ENCODE measurements at regions not wholly inside any gene's neighbourhood (a gene's known extent, or its start where the extent isn't known, plus 50 kb on each side); places are given as distances from the start of the nearest gene placed in this dataset.

- no peak for TF ChIP-seq CTCF (IDR thresholded peaks at IDR 0.05; ENCODE audit: insufficient read depth, low read depth, low read length)
- H3K27me3 ChIP-seq (ENCODE audit: control insufficient read depth, insufficient read depth, low read length) = peaks cover 10% of the 10 kb centered on the region
- no peaks in the 10 kb centered on the region for H3K36me3 ChIP-seq (ENCODE audit: control insufficient read depth, insufficient read depth, low read length)
- ChIA-PET POLR2A (no interaction called here), CTCF (interaction anchor here (0.6 to 2.0 kb wide), 2 partner anchors 11 to 1250 kb away, joined by 3 to 8 read pairs; no protein-coding TSS in a partner anchor)
- no peak overlapping the region for H3K4me3 ChIP-seq (ENCODE audit: low read depth, low read length)
- no peak for DNase-seq (ENCODE audit: low read depth)
Measured at GRCh38 chr2:64323197-64323596, 130.8 kb upstream of the LGALSL start.

GRCh38 chr2:64324746-64325410, 129.1 kb upstream of the LGALSL start:
- no peak for TF ChIP-seq CTCF (IDR thresholded peaks at IDR 0.05; ENCODE audit: insufficient read depth, low read depth, low read length)
- Histone ChIP-seq H3K27me3 (ENCODE audit: control insufficient read depth, insufficient read depth, low read length) (peaks cover 7% of the 10 kb centered on the region), H3K36me3 (ENCODE audit: control insufficient read depth, insufficient read depth, low read length) (no peaks in the 10 kb centered on the region), H3K4me3 (ENCODE audit: low read depth, low read length) (no peak overlapping the region)
- CTCF ChIA-PET = interaction anchor here (9.6 kb wide), 1 partner anchor 276 kb away, joined by 139 read pairs; no protein-coding TSS in a partner anchor
- DNase-seq (ENCODE audit: low read depth) = no peak
- POLR2A ChIA-PET = no interaction called here

- ChIA-PET POLR2A (no interaction called here), CTCF (interaction anchor here (0.7 to 9.6 kb wide), 2 partner anchors 38 to 277 kb away, joined by 3 to 139 read pairs; no protein-coding TSS in a partner anchor)
- Histone ChIP-seq H3K27me3 (ENCODE audit: control insufficient read depth, insufficient read depth, low read length) (peaks cover 5% of the 10 kb centered on the region), H3K36me3 (ENCODE audit: control insufficient read depth, insufficient read depth, low read length) (no peaks in the 10 kb centered on the region), H3K4me3 (ENCODE audit: low read depth, low read length) (no peak overlapping the region)
- TF ChIP-seq CTCF (IDR thresholded peaks at IDR 0.05; ENCODE audit: insufficient read depth, low read depth, low read length) = no peak
- no peak for DNase-seq (ENCODE audit: low read depth)
Measured at GRCh38 chr2:64325477-64325851, 128.5 kb upstream of the LGALSL start.

- no peak for TF ChIP-seq CTCF (IDR thresholded peaks at IDR 0.05; ENCODE audit: insufficient read depth, low read depth, low read length)
- ChIA-PET POLR2A (no interaction called here), CTCF (interaction anchor here (0.7 to 9.6 kb wide), 4 partner anchors 38 to 277 kb away, joined by 3 to 139 read pairs (median 20); no protein-coding TSS in a partner anchor)
- H3K4me3 ChIP-seq (ENCODE audit: low read depth, low read length) = no peak overlapping the region
- H3K36me3 ChIP-seq (ENCODE audit: control insufficient read depth, insufficient read depth, low read length) = no peaks in the 10 kb centered on the region
- DNase-seq (ENCODE audit: low read depth) = no peak
- peaks cover 5% of the 10 kb centered on the region for H3K27me3 ChIP-seq (ENCODE audit: control insufficient read depth, insufficient read depth, low read length)
Measured at GRCh38 chr2:64325852-64326577, 127.9 kb upstream of the LGALSL start.

GRCh38 chr2:64326578-64327050, 127.3 kb upstream of the LGALSL start:
- peaks cover 5% of the 10 kb centered on the region for H3K27me3 ChIP-seq (ENCODE audit: control insufficient read depth, insufficient read depth, low read length)
- no peak for DNase-seq (ENCODE audit: low read depth)
- no peak overlapping the region for H3K4me3 ChIP-seq (ENCODE audit: low read depth, low read length)
- CTCF ChIA-PET = interaction anchor here (1.4 to 9.6 kb wide), 5 partner anchors 14 to 278 kb away, joined by 3 to 139 read pairs (median 34); no protein-coding TSS in a partner anchor
- POLR2A ChIA-PET = interaction anchor here (0.6 kb wide), 1 partner anchor 152 kb away, joined by 3 read pairs; no protein-coding TSS in a partner anchor
- no peaks in the 10 kb centered on the region for H3K36me3 ChIP-seq (ENCODE audit: control insufficient read depth, insufficient read depth, low read length)
- TF ChIP-seq CTCF (IDR thresholded peaks at IDR 0.05; ENCODE audit: insufficient read depth, low read depth, low read length) = no peak
